Left ventricle myocardium inferior (tissue), 1 donor: ENCODE measurements at regions not wholly inside any gene's neighbourhood (a gene's known extent, or its start where the extent isn't known, plus 50 kb on each side); places are given as distances from the start of the nearest gene placed in this dataset.
"Not testable (repeated sequence)": the region's sequence is repeated elsewhere in the genome, so short reads cannot be mapped to it uniquely, and the experiment has no call there.

ENCODE experiments used
- DNase-seq: peaks from one replicate; pipeline ENCODE4 v3.0.0-alpha.2; 2020
- H3K27ac ChIP-seq: fragments of 200-600 bp; replicated peaks from 2 replicates; pipeline ENCODE4 v1.8.0; 2021
- H3K27me3 ChIP-seq: fragments of 200-600 bp; 2 replicates; pipeline ENCODE4 v1.8.0; 2021; ENCODE audit warnings: low read depth
- H3K36me3 ChIP-seq: fragments of 200-600 bp; 2 replicates; pipeline ENCODE4 v1.8.0; 2021
- H3K4me1 ChIP-seq: fragments of 200-600 bp; 2 replicates; pipeline ENCODE4 v1.8.0; 2021
- H3K4me3 ChIP-seq: fragments of 200-600 bp; 2 replicates; pipeline ENCODE4 v1.8.0; 2021; ENCODE audit warnings: mild to moderate bottlenecking, moderate library complexity
- H3K9me3 ChIP-seq: fragments of 200-600 bp; replicated peaks from 2 replicates; pipeline ENCODE4 v1.8.0; 2021
- CTCF ChIP-seq: fragments of 200-600 bp; IDR thresholded peaks from 2 replicates; pipeline ENCODE4 v1.8.0; 2021; ENCODE audit warnings: antibody characterized with exemption, mild to moderate bottlenecking, borderline replicate concordance
- intact Hi-C: fragments of 100-400 bp; cut with micrococcal nuclease; formaldehyde crosslinking; loops from one replicate; pipeline ENCODE4 v1.11.0; 2022
- donor health status: DM: no; HTN: yes; CAD: no; lungs with severe emphysema.

GRCh38 chr14:43706900-43707299, 800.2 kb downstream of the FSCB start:
- Histone ChIP-seq H3K9me3 (peaks cover 1% of the 10 kb centered on the region), H3K36me3 (no peaks in the 10 kb centered on the region), H3K4me1 (no peaks in the 10 kb centered on the region), H3K27ac (no peak overlapping the region), H3K4me3 (no peak overlapping the region), H3K27me3 (no peaks in the 10 kb centered on the region)
- TF ChIP-seq CTCF: no peak
- intact Hi-C loops: no loop called here
- DNase-seq: no peak

- H3K4me1 ChIP-seq, H3K27me3 ChIP-seq, H3K4me3 ChIP-seq, H3K36me3 ChIP-seq, H3K27ac ChIP-seq, DNase-seq, intact Hi-C loops: not testable (repeated sequence)
- peaks cover 19% of the 10 kb centered on the region for H3K9me3 ChIP-seq
Measured at GRCh38 chr14:43698561-43699284, 808.4 kb downstream of the FSCB start.

GRCh38 chr14:43697003-43697402, 810.1 kb downstream of the FSCB start:
- Histone ChIP-seq H3K27ac (no peak overlapping the region), H3K9me3 (peaks cover 19% of the 10 kb centered on the region), H3K4me3 (no peak overlapping the region), H3K4me1 (no peaks in the 10 kb centered on the region), H3K36me3 (no peaks in the 10 kb centered on the region), H3K27me3 (no peaks in the 10 kb centered on the region)
- no peak for TF ChIP-seq CTCF
- intact Hi-C loops: no loop called here
- no peak for DNase-seq

GRCh38 chr14:43692706-43693105, 814.4 kb downstream of the FSCB start:
- Histone ChIP-seq H3K36me3 (no peaks in the 10 kb centered on the region), H3K27ac (no peak overlapping the region), H3K9me3 (peaks cover 12% of the 10 kb centered on the region), H3K4me3 (no peak overlapping the region), H3K4me1 (no peaks in the 10 kb centered on the region), H3K27me3 (no peaks in the 10 kb centered on the region)
- TF ChIP-seq CTCF: no peak
- intact Hi-C loops: no loop called here
- no peak for DNase-seq

GRCh38 chr14:43687921-43688320, 819.2 kb downstream of the FSCB start:
- Histone ChIP-seq H3K27me3 (no peaks in the 10 kb centered on the region), H3K4me3 (no peak overlapping the region), H3K9me3 (no peaks in the 10 kb centered on the region), H3K27ac (no peak overlapping the region), H3K36me3 (no peaks in the 10 kb centered on the region), H3K4me1 (no peaks in the 10 kb centered on the region)
- intact Hi-C loops: no loop called here
- TF ChIP-seq CTCF: no peak
- DNase-seq: no peak

- TF ChIP-seq CTCF: no peak
- intact Hi-C loops: no loop called here
- no peaks in the 10 kb centered on the region for H3K9me3 ChIP-seq
- H3K36me3 ChIP-seq: no peaks in the 10 kb centered on the region
- no peak overlapping the region for H3K27ac ChIP-seq
- no peak overlapping the region for H3K4me3 ChIP-seq
- H3K27me3 ChIP-seq: no peaks in the 10 kb centered on the region
- DNase-seq: no peak
- no peaks in the 10 kb centered on the region for H3K4me1 ChIP-seq
Measured at GRCh38 chr14:43677581-43677980, 829.5 kb downstream of the FSCB start.
